HG02970 (cell line): ENCODE measurements at regions not wholly inside any gene's neighbourhood (a gene's known extent, or its start where the extent isn't known, plus 50 kb on each side); places are given as distances from the start of the nearest gene placed in this dataset.
A peak's percentile ranks its signal among the peaks of the same experiment; 100 is the strongest.
"Not testable (repeated sequence)": the region's sequence is repeated elsewhere in the genome, so short reads cannot be mapped to it uniquely, and the experiment has no call there.

Source experiments
- ATAC-seq: cut with Tn5 transposase; IDR thresholded peaks from one replicate; pipeline ENCODE4 v1.9.1; 2021; ENCODE audit warnings: mild to moderate bottlenecking, moderate library complexity, moderate number of reproducible peaks; ENCODE audit not compliant: unreplicated experiment, low FRiP score

- no peak for ATAC-seq
Measured at GRCh38 chr9:101814064-101814463, 75.6 kb upstream of the GRIN3A start.

- not testable (repeated sequence) for ATAC-seq
Measured at GRCh38 chr9:101807879-101808278, 69.4 kb upstream of the GRIN3A start.

GRCh38 chr9:101796044-101796443, 57.6 kb upstream of the GRIN3A start:
- ATAC-seq = no peak

GRCh38 chr9:101795147-101795546, 56.7 kb upstream of the GRIN3A start:
- ATAC-seq = no peak

GRCh38 chr9:101792475-101792874, 54.0 kb upstream of the GRIN3A start:
- no peak for ATAC-seq

GRCh38 chr9:101791938-101792337, 53.5 kb upstream of the GRIN3A start:
- ATAC-seq = peak; percentile 56

- ATAC-seq = no peak
Measured at GRCh38 chr9:101791533-101791932, 53.1 kb upstream of the GRIN3A start.
